ENCODE measurements at regions not wholly inside any gene's neighbourhood (a gene's known extent, or its start where the extent isn't known, plus 50 kb on each side); places are given as distances from the start of the nearest gene placed in this dataset.

DNA sequence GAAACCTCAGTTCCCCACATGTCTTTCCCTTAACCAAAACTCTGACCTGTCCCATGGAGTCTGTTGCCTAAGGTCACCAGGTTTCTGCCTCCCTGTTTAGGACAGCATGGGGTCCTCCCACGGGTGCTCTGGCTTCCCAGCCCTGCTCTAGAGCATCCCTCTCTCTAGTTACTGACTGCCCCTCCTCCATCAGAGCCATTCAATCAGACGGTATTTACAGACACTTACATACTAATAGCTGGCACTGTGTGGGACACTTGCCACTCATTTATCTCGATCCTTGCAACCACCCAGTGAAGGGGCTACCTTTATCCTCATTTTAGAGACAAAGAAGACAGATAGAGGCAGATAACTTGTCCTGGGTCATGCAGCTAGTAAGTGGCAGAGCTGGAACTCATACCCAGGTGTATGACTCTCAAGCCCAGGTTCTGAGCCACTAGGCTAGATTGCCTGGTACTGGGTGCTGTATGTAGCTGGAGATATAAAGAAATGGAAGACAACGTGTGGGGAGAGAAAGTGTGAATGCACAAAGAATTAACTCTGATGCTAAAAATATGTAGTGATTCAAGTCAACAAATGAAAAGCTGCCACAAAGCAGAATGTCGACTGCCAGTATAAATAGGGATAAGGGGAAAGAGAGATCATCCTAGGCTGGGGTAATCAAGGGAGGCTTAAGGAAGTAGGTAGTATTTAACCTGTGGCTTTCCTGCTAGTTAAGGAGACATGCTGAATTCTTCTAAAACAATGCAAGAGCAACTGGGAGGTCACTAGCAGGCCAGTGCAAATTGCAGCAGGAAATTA lies 52.5 kb upstream of the PDE8B start:
- no peak overlapping the region for H3K27ac ChIP-seq (ENCODE audit: control insufficient read depth, insufficient read depth, low read length)
- TF ChIP-seq EZH2 (IDR thresholded peaks at IDR 0.05; ENCODE audit: low read length) (no peak), CTCF (optimal IDR thresholded peaks at IDR 0.05 in 1 of 3, IDR thresholded peaks at IDR 0.05 in 1 of 3, conservative IDR thresholded peaks at IDR 0.05 in 1 of 3; ENCODE audit: extremely low read depth in 1 of 3, insufficient read depth in 2 of 3, low read length in 3 of 3) (no peak)
- H3K79me2 ChIP-seq (ENCODE audit: control insufficient read depth, insufficient read depth, low read length), result no peaks in the 10 kb centered on the region
- FAIRE-seq (no peak), DNase-seq (ENCODE audit: low read depth, low spot score) (no peak)
- no peaks in the 10 kb centered on the region for H4K20me1 ChIP-seq (ENCODE audit: control insufficient read depth, extremely low read depth, insufficient read depth, low read length)
- H3K4me1 ChIP-seq (ENCODE audit: control insufficient read depth, extremely low read depth, insufficient read depth, low read length), result no peaks in the 10 kb centered on the region
- peaks cover 3% of the 10 kb centered on the region for H3K27me3 ChIP-seq (ENCODE audit: control insufficient read depth, extremely low read depth, insufficient read depth, low read length)
- no peak overlapping the region for H3K4me3 ChIP-seq (ENCODE audit: control insufficient read depth in 2 of 3, extremely low read depth in 1 of 3, insufficient read depth in 2 of 3, low read depth in 1 of 3, low read length in 3 of 3)
- no peak overlapping the region for H3K4me2 ChIP-seq (ENCODE audit: control insufficient read depth, extremely low read depth, insufficient read depth, low read depth, low read length)
- H2AFZ ChIP-seq (ENCODE audit: control insufficient read depth, low read length), result no peak overlapping the region
- H3K9me3 ChIP-seq (ENCODE audit: control insufficient read depth, low read depth, low read length), result no peaks in the 10 kb centered on the region
- H3K9me1 ChIP-seq (ENCODE audit: control insufficient read depth, extremely low read depth, insufficient read depth, low read length), result no peaks in the 10 kb centered on the region
- no peaks in the 10 kb centered on the region for H3K36me3 ChIP-seq (ENCODE audit: control insufficient read depth in 2 of 2, extremely low read depth in 1 of 2, insufficient read depth in 2 of 2, low read length in 2 of 2)
- dilution Hi-C loops (cut with MboI; ENCODE audit: extremely low pct_ligation_motif_present, low sequenced_read_pairs), result no loop called here
- no peak overlapping the region for H3K9ac ChIP-seq (ENCODE audit: control insufficient read depth, extremely low read depth, insufficient read depth, low read length)

DNA sequence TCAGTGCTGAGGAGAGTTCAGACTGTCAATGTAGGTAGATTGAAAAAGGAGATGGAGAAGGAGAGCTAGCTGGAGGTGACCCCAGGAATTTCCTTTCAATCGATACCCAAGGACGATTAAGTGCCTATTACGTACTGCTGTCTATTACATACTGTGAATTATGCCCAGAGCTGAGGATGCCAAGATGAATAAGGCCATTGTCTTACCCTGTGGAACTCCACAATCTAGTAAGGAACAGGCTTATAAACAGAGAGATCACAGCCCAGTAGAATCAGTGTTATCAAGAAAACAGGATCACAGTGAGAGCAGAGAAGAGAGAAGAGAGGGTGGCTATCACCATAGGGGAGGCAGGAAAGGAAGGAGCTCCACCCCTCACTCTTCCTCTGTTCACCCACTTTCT lies 54.1 kb upstream of the PDE8B start:
- no peaks in the 10 kb centered on the region for H3K9me1 ChIP-seq (ENCODE audit: control insufficient read depth, extremely low read depth, insufficient read depth, low read length)
- H3K4me3 ChIP-seq (ENCODE audit: control insufficient read depth in 2 of 3, extremely low read depth in 1 of 3, insufficient read depth in 2 of 3, low read depth in 1 of 3, low read length in 3 of 3), result no peak overlapping the region
- H3K9ac ChIP-seq (ENCODE audit: control insufficient read depth, extremely low read depth, insufficient read depth, low read length), result no peak overlapping the region
- H3K27ac ChIP-seq (ENCODE audit: control insufficient read depth, insufficient read depth, low read length), result no peak overlapping the region
- no peaks in the 10 kb centered on the region for H3K9me3 ChIP-seq (ENCODE audit: control insufficient read depth, low read depth, low read length)
- no peak for FAIRE-seq
- peaks cover 14% of the 10 kb centered on the region for H3K27me3 ChIP-seq (ENCODE audit: control insufficient read depth, extremely low read depth, insufficient read depth, low read length)
- TF ChIP-seq EZH2 (IDR thresholded peaks at IDR 0.05; ENCODE audit: low read length) (no peak), CTCF (optimal IDR thresholded peaks at IDR 0.05 in 1 of 3, IDR thresholded peaks at IDR 0.05 in 1 of 3, conservative IDR thresholded peaks at IDR 0.05 in 1 of 3; ENCODE audit: extremely low read depth in 1 of 3, insufficient read depth in 2 of 3, low read length in 3 of 3) (no peak)
- H3K4me1 ChIP-seq (ENCODE audit: control insufficient read depth, extremely low read depth, insufficient read depth, low read length), result no peaks in the 10 kb centered on the region
- H3K4me2 ChIP-seq (ENCODE audit: control insufficient read depth, extremely low read depth, insufficient read depth, low read depth, low read length), result no peak overlapping the region
- H4K20me1 ChIP-seq (ENCODE audit: control insufficient read depth, extremely low read depth, insufficient read depth, low read length), result no peaks in the 10 kb centered on the region
- dilution Hi-C loops (cut with MboI; ENCODE audit: extremely low pct_ligation_motif_present, low sequenced_read_pairs), result no loop called here
- no peak for DNase-seq (ENCODE audit: low read depth, low spot score)
- no peak overlapping the region for H2AFZ ChIP-seq (ENCODE audit: control insufficient read depth, low read length)
- no peaks in the 10 kb centered on the region for H3K79me2 ChIP-seq (ENCODE audit: control insufficient read depth, insufficient read depth, low read length)
- H3K36me3 ChIP-seq (ENCODE audit: control insufficient read depth in 2 of 2, extremely low read depth in 1 of 2, insufficient read depth in 2 of 2, low read length in 2 of 2), result no peaks in the 10 kb centered on the region

Measured in keratinocyte (primary cell).